Neural progenitor cell (in vitro differentiated cells): ENCODE measurements at regions not wholly inside any gene's neighbourhood (a gene's known extent, or its start where the extent isn't known, plus 50 kb on each side); places are given as distances from the start of the nearest gene placed in this dataset.
"Not testable (repeated sequence)": the region's sequence is repeated elsewhere in the genome, so short reads cannot be mapped to it uniquely, and the experiment has no call there.

Source experiments
- DNase-seq: peaks from one replicate; pipeline ENCODE4 v3.0.0-alpha.2; 2016; ENCODE audit warnings: low spot score
- H2AFZ ChIP-seq: fragments of 200-600 bp; sonication (generic); replicated peaks from 2 replicates; pipeline ENCODE4 v1.6.1; 2016; ENCODE audit warnings: antibody characterized with exemption
- H3F3A ChIP-seq: fragments of 200-600 bp; sonication (generic); 2 replicates; pipeline ENCODE4 v1.6.1; 2016; ENCODE audit warnings: antibody characterized with exemption, low read depth
- H3K27ac ChIP-seq: fragments of 200-600 bp; sonication (generic); 2 replicates; pipeline ENCODE4 v1.5.1; 2016; ENCODE audit warnings: mild to moderate bottlenecking
- H3K27me3 ChIP-seq: fragments of 200-600 bp; sonication (generic); 2 replicates; pipeline ENCODE4 v1.6.1; 2016; ENCODE audit warnings: mild to moderate bottlenecking, moderate library complexity
- H3K36me3 ChIP-seq: fragments of 200-600 bp; sonication (generic); 2 replicates; pipeline ENCODE4 v1.5.1; 2016
- H3K4me1 ChIP-seq: fragments of 200-600 bp; sonication (generic); 2 replicates; pipeline ENCODE4 v1.6.1; 2016; ENCODE audit warnings: mixed run types
- H3K4me2 ChIP-seq: fragments of 200-600 bp; sonication (generic); 2 replicates; pipeline ENCODE4 v1.6.1; 2016
- H3K4me3 ChIP-seq: fragments of 200-600 bp; sonication (generic); 2 replicates; pipeline ENCODE4 v1.5.1; 2016
- H3K79me2 ChIP-seq: fragments of 200-600 bp; sonication (generic); 2 replicates; pipeline ENCODE4 v1.6.1; 2016; ENCODE audit warnings: low read depth
- H3K9ac ChIP-seq: fragments of 200-600 bp; sonication (generic); 2 replicates; pipeline ENCODE4 v1.6.1; 2016
- H3K9me3 ChIP-seq: fragments of 200-600 bp; sonication (generic); 2 replicates; pipeline ENCODE4 v1.5.1; 2016; ENCODE audit warnings: low read depth
- H4K20me1 ChIP-seq: fragments of 200-600 bp; sonication (generic); 2 replicates; pipeline ENCODE4 v1.6.1; 2016; ENCODE audit warnings: low read depth
- H3K27ac Mint-ChIP-seq: 3 replicates; pipeline ENCODE4 v1.8.0; 2021; ENCODE audit warnings: mixed read lengths
- H3K27me3 Mint-ChIP-seq: 2 replicates; pipeline ENCODE4 v1.8.0; 2022; ENCODE audit warnings: low read depth, mild to moderate bottlenecking, inconsistent platforms, moderate library complexity, mixed read lengths; ENCODE audit not compliant: insufficient read depth
- H3K36me3 Mint-ChIP-seq: 3 replicates; pipeline ENCODE4 v1.8.0; 2021; ENCODE audit warnings: mixed read lengths
- H3K4me1 Mint-ChIP-seq: 3 replicates; pipeline ENCODE4 v1.8.0; 2021; ENCODE audit warnings: mixed read lengths
- H3K4me3 Mint-ChIP-seq: 3 replicates; pipeline ENCODE4 v1.8.0; 2021; ENCODE audit warnings: mild to moderate bottlenecking, moderate library complexity, mixed read lengths
- H3K9me3 Mint-ChIP-seq: 3 replicates; pipeline ENCODE4 v1.8.0; 2020; ENCODE audit warnings: mixed read lengths
- EZH2 ChIP-seq: fragments of 200-600 bp; sonication (generic); IDR thresholded peaks from 2 replicates; pipeline ENCODE4 v1.6.1; 2017; ENCODE audit warnings: antibody characterized with exemption, mild to moderate bottlenecking, moderate library complexity
- EZH2phosphoT487 ChIP-seq: fragments of 200-600 bp; sonication (generic); IDR thresholded peaks from 2 replicates; pipeline ENCODE4 v1.6.1; 2017; ENCODE audit warnings: antibody characterized with exemption
- TF ChIP-seq, protein P1 (sequence below): fragments of 200-600 bp; sonication (generic); IDR thresholded peaks from 2 replicates; pipeline ENCODE4 v1.5.1; 2017; ENCODE audit warnings: antibody characterized with exemption, mild to moderate bottlenecking

DNA sequence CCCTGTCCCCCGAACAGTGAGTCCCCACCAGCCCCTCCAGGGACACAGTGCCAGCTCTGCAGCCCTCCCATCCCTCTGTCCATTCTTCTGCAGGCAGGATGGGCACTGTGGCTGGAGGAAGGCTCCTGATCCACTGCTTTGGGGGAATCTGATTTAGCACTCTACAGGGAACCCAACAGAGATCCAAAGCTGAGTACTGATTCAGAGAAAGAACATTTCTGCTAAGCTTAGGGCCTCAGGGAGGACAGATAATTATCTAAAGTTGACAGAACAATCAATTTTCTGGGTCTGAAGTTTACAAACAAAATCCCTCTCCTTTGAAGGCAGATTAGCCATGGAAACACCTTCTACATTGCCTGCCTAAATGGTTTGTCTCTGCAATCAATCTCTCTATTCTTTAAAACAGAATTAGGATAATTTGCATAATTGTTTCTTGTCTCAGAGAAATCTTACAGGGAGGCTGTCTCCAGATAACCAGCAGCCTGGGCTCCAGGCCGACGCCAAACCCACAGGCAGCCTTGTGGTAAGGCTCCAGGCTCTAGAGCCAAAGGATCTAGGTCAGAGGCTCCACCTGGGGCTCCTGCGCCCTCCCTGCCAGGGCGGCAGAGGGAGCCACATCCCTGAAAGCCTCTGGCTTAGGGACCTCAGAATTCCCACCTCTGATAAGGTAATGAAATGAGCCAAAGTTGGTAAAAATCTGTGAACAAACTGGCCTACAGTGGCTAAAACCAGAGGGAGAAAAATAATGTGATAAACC, 152.2 kb upstream of the FAM20C start:
- not testable (repeated sequence) for H3K36me3 Mint-ChIP-seq, H3K27me3 ChIP-seq, H3K9me3 ChIP-seq, H3K4me3 Mint-ChIP-seq, H3K27me3 Mint-ChIP-seq, H3K36me3 ChIP-seq, H4K20me1 ChIP-seq, H3K4me1 ChIP-seq, H3K79me2 ChIP-seq, H3K4me1 Mint-ChIP-seq, H3K9ac ChIP-seq, H3K27ac Mint-ChIP-seq, H3K4me3 ChIP-seq, H3K9me3 Mint-ChIP-seq, H2AFZ ChIP-seq, H3F3A ChIP-seq, H3K27ac ChIP-seq, H3K4me2 ChIP-seq
- TF ChIP-seq, protein P1, sequence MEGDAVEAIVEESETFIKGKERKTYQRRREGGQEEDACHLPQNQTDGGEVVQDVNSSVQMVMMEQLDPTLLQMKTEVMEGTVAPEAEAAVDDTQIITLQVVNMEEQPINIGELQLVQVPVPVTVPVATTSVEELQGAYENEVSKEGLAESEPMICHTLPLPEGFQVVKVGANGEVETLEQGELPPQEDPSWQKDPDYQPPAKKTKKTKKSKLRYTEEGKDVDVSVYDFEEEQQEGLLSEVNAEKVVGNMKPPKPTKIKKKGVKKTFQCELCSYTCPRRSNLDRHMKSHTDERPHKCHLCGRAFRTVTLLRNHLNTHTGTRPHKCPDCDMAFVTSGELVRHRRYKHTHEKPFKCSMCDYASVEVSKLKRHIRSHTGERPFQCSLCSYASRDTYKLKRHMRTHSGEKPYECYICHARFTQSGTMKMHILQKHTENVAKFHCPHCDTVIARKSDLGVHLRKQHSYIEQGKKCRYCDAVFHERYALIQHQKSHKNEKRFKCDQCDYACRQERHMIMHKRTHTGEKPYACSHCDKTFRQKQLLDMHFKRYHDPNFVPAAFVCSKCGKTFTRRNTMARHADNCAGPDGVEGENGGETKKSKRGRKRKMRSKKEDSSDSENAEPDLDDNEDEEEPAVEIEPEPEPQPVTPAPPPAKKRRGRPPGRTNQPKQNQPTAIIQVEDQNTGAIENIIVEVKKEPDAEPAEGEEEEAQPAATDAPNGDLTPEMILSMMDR, result peak; percentile 40
- DNase-seq, result peak; percentile 47

DNA sequence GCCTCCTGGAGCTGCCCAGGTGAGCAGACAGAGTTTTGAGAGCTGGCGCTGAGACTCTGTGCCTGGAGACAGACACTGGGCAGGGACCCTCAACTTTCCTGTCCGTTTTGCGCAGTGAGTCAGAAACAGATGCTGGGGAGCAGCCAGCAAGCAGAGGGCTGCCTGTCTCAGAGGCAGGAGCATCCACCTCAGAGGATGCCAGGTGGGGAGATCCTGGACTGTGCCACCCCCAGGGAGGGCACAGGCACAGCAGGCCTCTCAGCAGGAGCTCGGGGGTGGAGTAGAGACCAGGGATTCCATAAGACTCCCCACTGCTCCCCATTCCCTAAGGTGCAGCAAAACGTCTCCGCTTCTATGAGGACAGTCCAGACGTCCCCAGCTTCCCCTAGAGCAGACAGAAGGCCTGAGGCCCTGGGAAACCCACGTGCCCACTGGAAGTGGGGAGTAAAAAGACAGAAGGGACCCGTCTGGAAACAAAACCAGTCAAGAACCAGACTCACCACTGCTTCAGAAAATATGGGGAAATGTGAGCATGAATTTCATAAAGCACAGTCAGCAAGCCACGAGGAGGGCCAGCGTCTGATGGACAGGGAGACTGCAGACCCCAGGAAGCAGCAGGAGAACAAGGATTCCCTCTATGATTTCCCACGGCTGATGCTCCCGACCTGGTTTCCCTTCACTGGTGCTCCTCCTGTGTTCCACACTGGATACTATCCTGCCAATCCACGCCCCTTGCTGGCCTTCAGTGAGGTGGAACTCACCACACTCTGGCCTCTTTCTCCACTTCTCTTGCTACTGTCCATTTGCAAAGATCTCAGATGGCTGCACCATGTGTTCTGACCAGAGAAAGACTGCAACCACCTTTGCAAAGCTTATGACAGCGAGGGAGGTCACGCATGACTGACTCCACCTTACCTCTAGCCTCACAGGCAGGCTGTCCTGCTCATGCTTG, 151.3 kb upstream of the FAM20C start:
- Mint-ChIP-seq H3K4me3 (no peak overlapping the region), H3K36me3 (no peaks in the 10 kb centered on the region), H3K4me1 (no peaks in the 10 kb centered on the region), H3K27ac (no peak overlapping the region), H3K27me3 (peaks cover 4% of the 10 kb centered on the region), H3K9me3 (no peaks in the 10 kb centered on the region)
- Histone ChIP-seq H3K9ac (no peak overlapping the region), H2AFZ (no peak overlapping the region), H3K79me2 (no peaks in the 10 kb centered on the region), H3F3A (no peaks in the 10 kb centered on the region), H3K4me3 (no peak overlapping the region), H3K27ac (no peak overlapping the region), H4K20me1 (no peaks in the 10 kb centered on the region), H3K4me2 (no peak overlapping the region), H3K27me3 (no peaks in the 10 kb centered on the region), H3K9me3 (no peaks in the 10 kb centered on the region), H3K36me3 (no peaks in the 10 kb centered on the region), H3K4me1 (no peaks in the 10 kb centered on the region)
- TF ChIP-seq, protein P1, result no peak
- TF ChIP-seq EZH2phosphoT487 (no peak), EZH2 (no peak)
- no peak for DNase-seq

DNA sequence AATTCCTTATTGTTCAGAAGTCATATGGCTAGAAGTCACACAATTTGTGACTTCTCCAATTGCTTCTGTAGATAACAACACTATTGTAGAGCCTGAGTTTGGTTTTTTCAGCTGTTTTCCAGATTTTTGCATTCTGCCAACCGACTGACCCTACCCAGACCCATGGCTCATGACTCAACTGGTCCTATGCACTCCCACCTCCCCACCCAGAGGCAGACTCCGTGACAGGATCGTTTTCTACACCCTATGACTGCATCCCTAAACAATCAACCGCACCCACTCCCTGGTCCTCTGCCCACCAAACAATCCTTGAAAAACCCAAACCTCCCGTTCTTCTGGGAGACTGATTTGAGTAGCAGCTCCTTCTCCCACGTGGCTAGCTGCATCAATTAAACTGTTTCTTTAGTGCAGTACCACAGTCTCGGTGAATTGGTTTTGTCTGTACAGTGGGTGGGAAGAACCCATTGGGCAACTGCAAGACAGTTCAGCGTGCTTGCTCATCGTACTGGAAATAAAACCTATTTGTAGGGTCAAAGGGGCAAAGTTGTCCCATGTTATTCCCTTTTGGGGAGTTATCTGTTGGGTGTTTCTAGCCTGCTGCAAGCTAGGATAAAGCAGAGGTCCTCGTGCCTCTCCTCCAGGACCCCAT, 150.3 kb upstream of the FAM20C start:
- Histone ChIP-seq H3K36me3 (no peaks in the 10 kb centered on the region), H3K9me3 (no peaks in the 10 kb centered on the region), H3F3A (no peaks in the 10 kb centered on the region), H3K79me2 (no peaks in the 10 kb centered on the region), H3K27ac (no peak overlapping the region), H3K9ac (no peak overlapping the region), H2AFZ (no peak overlapping the region), H3K4me2 (no peak overlapping the region), H3K27me3 (no peaks in the 10 kb centered on the region), H3K4me3 (no peak overlapping the region), H4K20me1 (no peaks in the 10 kb centered on the region), H3K4me1 (no peaks in the 10 kb centered on the region)
- DNase-seq, result no peak
- Mint-ChIP-seq H3K27ac (no peak overlapping the region), H3K36me3 (no peaks in the 10 kb centered on the region), H3K4me3 (no peak overlapping the region), H3K9me3 (no peaks in the 10 kb centered on the region), H3K27me3 (peaks cover 4% of the 10 kb centered on the region), H3K4me1 (no peaks in the 10 kb centered on the region)
- TF ChIP-seq EZH2 (no peak), EZH2phosphoT487 (no peak)
- TF ChIP-seq, protein P1, result no peak
